ENCODE measurements at regions not wholly inside any gene's neighbourhood (a gene's known extent, or its start where the extent isn't known, plus 50 kb on each side); places are given as distances from the start of the nearest gene placed in this dataset.

DNA sequence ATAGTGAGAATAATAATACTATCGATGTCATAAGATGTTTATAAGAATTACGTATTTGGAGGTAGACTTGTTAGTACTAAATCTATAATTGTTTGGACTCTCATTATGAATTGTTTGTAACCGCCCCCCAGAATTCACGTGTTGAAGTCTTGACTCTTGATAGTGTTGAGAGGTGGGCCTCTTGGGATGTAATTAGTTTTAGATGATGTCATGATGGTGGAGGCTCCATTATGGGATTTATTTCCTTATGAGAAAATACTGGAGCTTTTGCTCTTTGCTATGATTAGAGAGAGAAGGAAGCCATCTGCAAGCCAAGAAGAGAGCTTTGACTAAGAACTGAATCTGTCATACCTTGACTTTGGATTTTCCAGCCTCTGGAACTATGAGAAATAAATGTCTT is 142.2 kb downstream of the PRDM9 start:
- TF ChIP-seq POLR2A (IDR thresholded peaks at IDR 0.05): no peak
- TF ChIP-seq, protein P1, sequence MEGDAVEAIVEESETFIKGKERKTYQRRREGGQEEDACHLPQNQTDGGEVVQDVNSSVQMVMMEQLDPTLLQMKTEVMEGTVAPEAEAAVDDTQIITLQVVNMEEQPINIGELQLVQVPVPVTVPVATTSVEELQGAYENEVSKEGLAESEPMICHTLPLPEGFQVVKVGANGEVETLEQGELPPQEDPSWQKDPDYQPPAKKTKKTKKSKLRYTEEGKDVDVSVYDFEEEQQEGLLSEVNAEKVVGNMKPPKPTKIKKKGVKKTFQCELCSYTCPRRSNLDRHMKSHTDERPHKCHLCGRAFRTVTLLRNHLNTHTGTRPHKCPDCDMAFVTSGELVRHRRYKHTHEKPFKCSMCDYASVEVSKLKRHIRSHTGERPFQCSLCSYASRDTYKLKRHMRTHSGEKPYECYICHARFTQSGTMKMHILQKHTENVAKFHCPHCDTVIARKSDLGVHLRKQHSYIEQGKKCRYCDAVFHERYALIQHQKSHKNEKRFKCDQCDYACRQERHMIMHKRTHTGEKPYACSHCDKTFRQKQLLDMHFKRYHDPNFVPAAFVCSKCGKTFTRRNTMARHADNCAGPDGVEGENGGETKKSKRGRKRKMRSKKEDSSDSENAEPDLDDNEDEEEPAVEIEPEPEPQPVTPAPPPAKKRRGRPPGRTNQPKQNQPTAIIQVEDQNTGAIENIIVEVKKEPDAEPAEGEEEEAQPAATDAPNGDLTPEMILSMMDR (IDR thresholded peaks at IDR 0.05): no peak

Data from upper lobe of left lung (tissue), 4 donors.